ENCODE measurements at regions not wholly inside any gene's neighbourhood (a gene's known extent, or its start where the extent isn't known, plus 50 kb on each side); places are given as distances from the start of the nearest gene placed in this dataset.

GRCh38 chr1:88022516-88022915 lies 661.6 kb upstream of the PKN2 start:
- DNase-seq (ENCODE audit: low read depth in 1 of 2, low spot score in 1 of 2): peak in 1 of 2 experiments; percentile 30
- Histone ChIP-seq H3K27ac (replicated peaks) (no peak overlapping the region), H3K4me3 (replicated peaks; ENCODE audit: insufficient read depth, low read length) (no peak overlapping the region)

GRCh38 chr1:88029142-88029541 lies 654.9 kb upstream of the PKN2 start:
- H3K27ac ChIP-seq (replicated peaks): no peak overlapping the region
- no peaks in the 10 kb centered on the region for H3K27me3 ChIP-seq (ENCODE audit: insufficient read depth, poor library complexity, severe bottlenecking)
- TF ChIP-seq CTCF (IDR thresholded peaks at IDR 0.05; ENCODE audit: insufficient read depth, low read length) (no peak), POLR2AphosphoS5 (IDR thresholded peaks at IDR 0.05; ENCODE audit: low read depth) (no peak), SPI1 (IDR thresholded peaks at IDR 0.05; ENCODE audit: borderline replicate concordance, low read depth) (no peak), REST (IDR thresholded peaks at IDR 0.05; ENCODE audit: insufficient replicate concordance, low read depth) (no peak), GABPA (IDR thresholded peaks at IDR 0.05; ENCODE audit: low read depth) (no peak)
- no peak for DNase-seq (ENCODE audit: low read depth in 1 of 2, low spot score in 1 of 2)
- no peak overlapping the region for H3K4me3 ChIP-seq (replicated peaks; ENCODE audit: insufficient read depth, low read length)

More at GRCh38 chr1:88022516-88022915, 661.6 kb upstream of the PKN2 start:
- H3K27me3 ChIP-seq (ENCODE audit: insufficient read depth, poor library complexity, severe bottlenecking): no peaks in the 10 kb centered on the region
- no peak for TF ChIP-seq GABPA (IDR thresholded peaks at IDR 0.05; ENCODE audit: low read depth)
- TF ChIP-seq SPI1 (IDR thresholded peaks at IDR 0.05; ENCODE audit: borderline replicate concordance, low read depth): no peak
- TF ChIP-seq REST (IDR thresholded peaks at IDR 0.05; ENCODE audit: insufficient replicate concordance, low read depth): no peak
- TF ChIP-seq POLR2AphosphoS5 (IDR thresholded peaks at IDR 0.05; ENCODE audit: low read depth): no peak
- TF ChIP-seq CTCF (IDR thresholded peaks at IDR 0.05; ENCODE audit: insufficient read depth, low read length): no peak

- DNase-seq (ENCODE audit: low read depth in 1 of 2, low spot score in 1 of 2): no peak
- no peak for TF ChIP-seq GABPA (IDR thresholded peaks at IDR 0.05; ENCODE audit: low read depth)
- TF ChIP-seq SPI1 (IDR thresholded peaks at IDR 0.05; ENCODE audit: borderline replicate concordance, low read depth): no peak
- TF ChIP-seq POLR2AphosphoS5 (IDR thresholded peaks at IDR 0.05; ENCODE audit: low read depth): no peak
- no peak for TF ChIP-seq CTCF (IDR thresholded peaks at IDR 0.05; ENCODE audit: insufficient read depth, low read length)
- TF ChIP-seq REST (IDR thresholded peaks at IDR 0.05; ENCODE audit: insufficient replicate concordance, low read depth): no peak
- Histone ChIP-seq H3K27ac (replicated peaks) (no peak overlapping the region), H3K27me3 (ENCODE audit: insufficient read depth, poor library complexity, severe bottlenecking) (no peaks in the 10 kb centered on the region), H3K4me3 (replicated peaks; ENCODE audit: insufficient read depth, low read length) (no peak overlapping the region)
Measured at GRCh38 chr1:88029899-88030298, 654.2 kb upstream of the PKN2 start.

Measured in HL-60 (cell line).